Right lobe of liver (tissue), 4 donors: ENCODE measurements at regions not wholly inside any gene's neighbourhood (a gene's known extent, or its start where the extent isn't known, plus 50 kb on each side); places are given as distances from the start of the nearest gene placed in this dataset.

Experiments used
- POLR2A ChIP-seq: fragments of 450-650 bp; IDR thresholded peaks from one replicate; pipeline ENCODE4 v1.6.1; 2017; ENCODE audit warnings: antibody characterized with exemption, mild to moderate bottlenecking
- TF ChIP-seq, protein P1 (sequence below), 4 donors: fragments of 200-600 bp in 3 of 4; fragments of 450-650 bp in 1 of 4; IDR thresholded peaks; one replicate each; pipeline versions ENCODE4 v1.5.1 to v1.8.0; 2016 to 2022; ENCODE audit warnings: antibody characterized with exemption in 4 of 4, mild to moderate bottlenecking in 2 of 4
- donor health status: DM: no; HTN: no; CAD: no.
- donor health status: DM: no; HTN: no; CAD: no.
- donor health status: DM: no; HTN: yes; CAD: no.

DNA sequence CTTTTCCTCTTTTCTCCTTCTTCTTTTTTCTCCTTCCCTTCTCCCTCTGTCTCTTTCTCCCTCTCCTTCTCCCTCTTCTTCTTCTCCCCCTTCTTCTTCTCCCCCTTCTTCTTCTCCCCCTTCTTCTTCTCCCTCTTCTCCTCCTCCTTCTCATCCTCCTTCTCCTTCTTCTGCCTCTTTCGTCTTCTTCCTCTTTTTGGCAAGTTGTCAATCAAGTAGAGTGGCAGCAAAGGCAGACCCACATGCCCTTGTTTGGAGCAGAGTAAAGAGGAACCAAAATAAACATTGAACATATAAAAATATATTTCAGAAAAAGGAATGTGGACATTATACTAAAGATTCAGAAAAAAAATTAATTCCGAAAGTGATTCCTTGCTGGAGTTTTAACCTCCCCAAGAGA lies 59.6 kb upstream of the ZNF33B start:
- TF ChIP-seq, protein P1, sequence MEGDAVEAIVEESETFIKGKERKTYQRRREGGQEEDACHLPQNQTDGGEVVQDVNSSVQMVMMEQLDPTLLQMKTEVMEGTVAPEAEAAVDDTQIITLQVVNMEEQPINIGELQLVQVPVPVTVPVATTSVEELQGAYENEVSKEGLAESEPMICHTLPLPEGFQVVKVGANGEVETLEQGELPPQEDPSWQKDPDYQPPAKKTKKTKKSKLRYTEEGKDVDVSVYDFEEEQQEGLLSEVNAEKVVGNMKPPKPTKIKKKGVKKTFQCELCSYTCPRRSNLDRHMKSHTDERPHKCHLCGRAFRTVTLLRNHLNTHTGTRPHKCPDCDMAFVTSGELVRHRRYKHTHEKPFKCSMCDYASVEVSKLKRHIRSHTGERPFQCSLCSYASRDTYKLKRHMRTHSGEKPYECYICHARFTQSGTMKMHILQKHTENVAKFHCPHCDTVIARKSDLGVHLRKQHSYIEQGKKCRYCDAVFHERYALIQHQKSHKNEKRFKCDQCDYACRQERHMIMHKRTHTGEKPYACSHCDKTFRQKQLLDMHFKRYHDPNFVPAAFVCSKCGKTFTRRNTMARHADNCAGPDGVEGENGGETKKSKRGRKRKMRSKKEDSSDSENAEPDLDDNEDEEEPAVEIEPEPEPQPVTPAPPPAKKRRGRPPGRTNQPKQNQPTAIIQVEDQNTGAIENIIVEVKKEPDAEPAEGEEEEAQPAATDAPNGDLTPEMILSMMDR (IDR thresholded peaks at IDR 0.05), result no peak
- no peak for TF ChIP-seq POLR2A
